Neural cell (in vitro differentiated cells): ENCODE measurements at regions not wholly inside any gene's neighbourhood (a gene's known extent, or its start where the extent isn't known, plus 50 kb on each side); places are given as distances from the start of the nearest gene placed in this dataset.

Experiments used
- H2AFZ ChIP-seq: fragments of 200-600, 300-800 bp; sonication (generic), shearing (Covaris generic); 2 replicates; pipeline ENCODE4 v1.6.0; 2014; ENCODE audit warnings: low read depth, mild to moderate bottlenecking, antibody characterized with exemption, low read length, moderate library complexity
- H3F3A ChIP-seq: fragments of 200-600 bp; shearing (Covaris generic); 2 replicates; pipeline ENCODE4 v1.6.1; 2016; ENCODE audit warnings: mild to moderate bottlenecking, moderate library complexity, mixed read lengths, antibody characterized with exemption, low read length; ENCODE audit not compliant: insufficient read depth, poor library complexity, severe bottlenecking
- H3K27ac ChIP-seq: fragments of 200-600, 300-800 bp; sonication (generic), shearing (Covaris generic); 2 replicates; pipeline ENCODE4 v1.5.1; 2014; ENCODE audit warnings: mild to moderate bottlenecking, low read length, moderate library complexity
- H3K27me3 ChIP-seq: fragments of 300-800, 200-600 bp; sonication (generic), shearing (Covaris generic); 2 replicates; pipeline ENCODE4 v1.6.0; 2014; ENCODE audit warnings: mild to moderate bottlenecking, low read depth, low read length, moderate library complexity; ENCODE audit not compliant: insufficient read depth
- H3K36me3 ChIP-seq: fragments of 300-800, 200-600 bp; sonication (generic), shearing (Covaris generic); 2 replicates; pipeline ENCODE4 v1.5.1; 2014; ENCODE audit warnings: mild to moderate bottlenecking, antibody characterized with exemption, low read length, moderate library complexity; ENCODE audit not compliant: insufficient read depth
- H3K4me2 ChIP-seq: fragments of 300-800, 200-600 bp; sonication (generic), shearing (Covaris generic); 2 replicates; pipeline ENCODE4 v1.6.0; 2014; ENCODE audit warnings: mild to moderate bottlenecking, low read length
- H3K4me3 ChIP-seq: fragments of 300-800, 200-600 bp; sonication (generic), shearing (Covaris generic); 2 replicates; pipeline ENCODE4 v1.5.1; 2014; ENCODE audit warnings: mild to moderate bottlenecking, low read length, moderate library complexity
- H3K79me2 ChIP-seq: fragments of 200-600 bp; shearing (Covaris generic); replicated peaks from 2 replicates; pipeline ENCODE4 v1.6.0; 2014; ENCODE audit warnings: mild to moderate bottlenecking, low read length, moderate library complexity; ENCODE audit not compliant: insufficient read depth
- H3K9ac ChIP-seq: fragments of 300-800, 200-600 bp; sonication (generic), shearing (Covaris generic); 2 replicates; pipeline ENCODE4 v1.6.1; 2016; ENCODE audit warnings: mild to moderate bottlenecking, low read length, mixed read lengths
- H3K9me2 ChIP-seq: fragments of 200-600 bp; shearing (Covaris generic); 2 replicates; pipeline ENCODE4 v1.6.1; 2016; ENCODE audit warnings: mild to moderate bottlenecking, low read length, mixed read lengths; ENCODE audit not compliant: insufficient read depth
- H3K9me3 ChIP-seq: fragments of 200-600, 300-800 bp; sonication (generic), shearing (Covaris generic); 2 replicates; pipeline ENCODE4 v1.6.1; 2016; ENCODE audit warnings: mild to moderate bottlenecking, mixed run types, low read length, moderate library complexity, mixed read lengths
- H4K20me1 ChIP-seq: fragments of 200-600 bp; shearing (Covaris generic); 2 replicates; pipeline ENCODE4 v1.6.1; 2016; ENCODE audit warnings: mild to moderate bottlenecking, mixed run types; ENCODE audit not compliant: insufficient read depth
- EP300 ChIP-seq: fragments of 450-650 bp; conservative IDR thresholded peaks from 2 replicates; pipeline ENCODE4 v1.6.1; 2014; ENCODE audit warnings: antibody characterized with exemption, mild to moderate bottlenecking, moderate library complexity; ENCODE audit not compliant: poor library complexity, severe bottlenecking
- EZH2 ChIP-seq: fragments of 200-600, 300-800 bp; shearing (Covaris generic), sonication (generic); IDR thresholded peaks from 2 replicates; pipeline ENCODE4 v1.6.1; 2014; ENCODE audit warnings: antibody characterized with exemption, low read length, borderline replicate concordance, mild to moderate bottlenecking; ENCODE audit not compliant: insufficient read depth, poor library complexity, severe bottlenecking
- MXI1 ChIP-seq: fragments of 450-650 bp; conservative IDR thresholded peaks from 2 replicates; pipeline ENCODE4 v1.6.1; 2014; ENCODE audit warnings: antibody characterized with exemption, mild to moderate bottlenecking; ENCODE audit not compliant: poor library complexity, severe bottlenecking
- POLR2AphosphoS5 ChIP-seq: IDR thresholded peaks from 2 replicates; pipeline ENCODE4 v1.6.1; 2012
- RAD21 ChIP-seq: fragments of 450-650 bp; conservative IDR thresholded peaks from 2 replicates; pipeline ENCODE4 v1.6.1; 2014; ENCODE audit warnings: antibody characterized with exemption, mild to moderate bottlenecking, moderate library complexity
- REST ChIP-seq: IDR thresholded peaks from 2 replicates; pipeline ENCODE4 v1.6.1; 2012; ENCODE audit warnings: borderline replicate concordance
- SMC3 ChIP-seq: fragments of 450-650 bp; conservative IDR thresholded peaks from 2 replicates; pipeline ENCODE4 v1.6.1; 2014; ENCODE audit warnings: antibody characterized with exemption, mild to moderate bottlenecking, moderate library complexity; ENCODE audit not compliant: poor library complexity
- TAF1 ChIP-seq: IDR thresholded peaks from 2 replicates; pipeline ENCODE4 v1.6.1; 2012; ENCODE audit warnings: low read depth
- TF ChIP-seq, protein P1 (sequence below): fragments of 450-650 bp; IDR thresholded peaks from 2 replicates; pipeline ENCODE4 v1.5.1; 2014; ENCODE audit warnings: antibody characterized with exemption, mild to moderate bottlenecking, moderate library complexity; ENCODE audit not compliant: poor library complexity, severe bottlenecking

DNA sequence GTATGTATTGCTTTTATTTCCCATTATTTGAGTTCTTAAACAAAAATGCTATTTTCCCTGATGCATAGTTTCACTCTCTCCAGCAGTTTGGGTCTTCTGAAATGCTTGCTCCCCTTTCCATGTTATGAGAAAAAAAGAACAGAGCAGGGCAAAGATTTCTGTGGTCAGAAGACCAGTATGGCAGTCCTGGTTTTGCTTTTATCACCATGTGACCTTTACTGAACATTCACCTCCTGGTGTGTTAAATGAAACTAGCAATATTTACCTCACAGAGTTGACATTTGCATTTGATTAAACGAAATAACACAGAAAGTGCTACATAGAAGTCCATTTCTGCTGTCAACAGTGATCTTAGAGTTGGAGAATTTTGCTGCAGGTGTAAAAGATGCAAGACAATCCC is 141.0 kb upstream of the G2E3 start:
- no peaks in the 10 kb centered on the region for H3F3A ChIP-seq

DNA sequence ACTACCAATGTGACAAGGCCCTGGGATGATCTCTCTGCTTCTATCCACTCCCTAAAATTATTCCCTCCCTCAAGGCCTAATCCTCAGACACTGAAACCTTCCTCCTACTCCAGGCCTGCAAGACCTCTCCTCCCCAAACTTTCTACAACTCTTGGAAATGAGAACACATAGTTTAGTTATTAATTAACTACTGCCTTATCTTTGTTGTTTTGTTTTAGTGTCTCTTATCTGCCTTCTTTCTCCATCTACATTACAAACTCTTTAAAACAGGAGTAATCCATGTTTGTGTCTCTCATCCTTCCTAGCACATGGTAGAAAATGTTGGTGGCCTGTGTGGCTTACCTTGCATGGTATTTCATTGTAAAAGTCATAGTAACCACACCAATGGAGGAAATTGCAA is 139.9 kb upstream of the G2E3 start:
- Histone ChIP-seq H4K20me1 (no peaks in the 10 kb centered on the region), H3K79me2 (no peaks in the 10 kb centered on the region), H2AFZ (no peak overlapping the region), H3K9me2 (no peaks in the 10 kb centered on the region), H3K36me3 (no peaks in the 10 kb centered on the region), H3K27me3 (no peaks in the 10 kb centered on the region), H3K9me3 (no peaks in the 10 kb centered on the region), H3K4me2 (no peak overlapping the region), H3F3A (no peaks in the 10 kb centered on the region), H3K4me3 (no peak overlapping the region), H3K9ac (no peak overlapping the region), H3K27ac (no peak overlapping the region)
- no peak for TF ChIP-seq TAF1
- TF ChIP-seq EZH2, result no peak
- TF ChIP-seq MXI1, result no peak
- no peak for TF ChIP-seq SMC3
- TF ChIP-seq REST, result no peak
- TF ChIP-seq, protein P1, sequence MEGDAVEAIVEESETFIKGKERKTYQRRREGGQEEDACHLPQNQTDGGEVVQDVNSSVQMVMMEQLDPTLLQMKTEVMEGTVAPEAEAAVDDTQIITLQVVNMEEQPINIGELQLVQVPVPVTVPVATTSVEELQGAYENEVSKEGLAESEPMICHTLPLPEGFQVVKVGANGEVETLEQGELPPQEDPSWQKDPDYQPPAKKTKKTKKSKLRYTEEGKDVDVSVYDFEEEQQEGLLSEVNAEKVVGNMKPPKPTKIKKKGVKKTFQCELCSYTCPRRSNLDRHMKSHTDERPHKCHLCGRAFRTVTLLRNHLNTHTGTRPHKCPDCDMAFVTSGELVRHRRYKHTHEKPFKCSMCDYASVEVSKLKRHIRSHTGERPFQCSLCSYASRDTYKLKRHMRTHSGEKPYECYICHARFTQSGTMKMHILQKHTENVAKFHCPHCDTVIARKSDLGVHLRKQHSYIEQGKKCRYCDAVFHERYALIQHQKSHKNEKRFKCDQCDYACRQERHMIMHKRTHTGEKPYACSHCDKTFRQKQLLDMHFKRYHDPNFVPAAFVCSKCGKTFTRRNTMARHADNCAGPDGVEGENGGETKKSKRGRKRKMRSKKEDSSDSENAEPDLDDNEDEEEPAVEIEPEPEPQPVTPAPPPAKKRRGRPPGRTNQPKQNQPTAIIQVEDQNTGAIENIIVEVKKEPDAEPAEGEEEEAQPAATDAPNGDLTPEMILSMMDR, result no peak
- TF ChIP-seq RAD21, result no peak
- no peak for TF ChIP-seq POLR2AphosphoS5
- TF ChIP-seq EP300, result no peak

More for the DNA sequence above, 141.0 kb upstream of the G2E3 start:
- no peaks in the 10 kb centered on the region for H3K27me3 ChIP-seq
- no peak overlapping the region for H3K27ac ChIP-seq
- H4K20me1 ChIP-seq, result no peaks in the 10 kb centered on the region
- H3K4me2 ChIP-seq, result no peak overlapping the region
- no peaks in the 10 kb centered on the region for H3K9me2 ChIP-seq
- no peaks in the 10 kb centered on the region for H3K9me3 ChIP-seq
- H3K4me3 ChIP-seq, result no peak overlapping the region
- H3K79me2 ChIP-seq, result no peaks in the 10 kb centered on the region
- H2AFZ ChIP-seq, result no peak overlapping the region
- TF ChIP-seq REST, result no peak
- no peak for TF ChIP-seq MXI1
- no peak for TF ChIP-seq RAD21
- no peak for TF ChIP-seq TAF1
- TF ChIP-seq EP300, result no peak
- no peak for TF ChIP-seq SMC3
- no peak for TF ChIP-seq POLR2AphosphoS5
- no peaks in the 10 kb centered on the region for H3K36me3 ChIP-seq
- H3K9ac ChIP-seq, result no peak overlapping the region
